ENCODE measurements at regions not wholly inside any gene's neighbourhood (a gene's known extent, or its start where the extent isn't known, plus 50 kb on each side); places are given as distances from the start of the nearest gene placed in this dataset.

DNA sequence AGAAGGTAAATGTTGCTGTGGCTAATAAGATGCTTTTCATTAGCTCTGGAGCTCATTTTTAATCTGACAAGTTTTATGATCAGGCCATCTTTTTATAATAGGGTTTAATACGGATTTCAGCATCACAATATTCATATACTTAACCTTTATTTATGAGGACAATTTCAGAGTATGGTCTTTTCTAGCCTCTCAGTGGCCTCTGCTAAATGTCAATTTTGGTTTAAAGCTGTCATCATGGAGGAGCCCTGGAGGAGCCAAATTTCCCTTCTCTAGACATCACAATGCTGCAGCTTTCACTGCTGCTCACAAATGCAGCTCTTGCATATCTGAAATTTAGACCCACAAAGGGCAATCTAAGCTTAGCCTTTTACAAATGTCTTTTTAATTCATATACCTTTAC, 510.4 kb downstream of the PCDH7 start:
- H3K27me3 ChIP-seq (ENCODE audit: control insufficient read depth, insufficient read depth, low read length), result no peaks in the 10 kb centered on the region
- no peaks in the 10 kb centered on the region for H3K36me3 ChIP-seq (ENCODE audit: control insufficient read depth, insufficient read depth, low read length)
- in situ Hi-C loops (cut with HindIII; ENCODE audit: low pct_unique_long_range_greater_than_20kb, low sequenced_read_pairs) (no loop called here), intact Hi-C loops (cut with micrococcal nuclease; ENCODE audit: unreplicated experiment) (no loop called here)
- CTCF ChIA-PET, result no interaction called here
- DNase-seq (ENCODE audit: low read depth, low spot score), result no peak
- no peaks in the 10 kb centered on the region for H3K4me1 ChIP-seq (ENCODE audit: control insufficient read depth, insufficient read depth, low read length)
- no peak overlapping the region for H3K4me3 ChIP-seq (ENCODE audit: low read depth in 2 of 2, low read length in 2 of 2)
- POLR2A ChIA-PET, result no interaction called here
- no peak for TF ChIP-seq TCF7L2 (IDR thresholded peaks at IDR 0.05; ENCODE audit: low read depth, low read length)
- TF ChIP-seq POLR2AphosphoS5 (IDR thresholded peaks at IDR 0.05; ENCODE audit: low read depth, low read length), result no peak
- no peak for TF ChIP-seq SIN3A (IDR thresholded peaks at IDR 0.05; ENCODE audit: borderline replicate concordance, insufficient read depth, low read depth, low read length)
- TF ChIP-seq, protein P1, sequence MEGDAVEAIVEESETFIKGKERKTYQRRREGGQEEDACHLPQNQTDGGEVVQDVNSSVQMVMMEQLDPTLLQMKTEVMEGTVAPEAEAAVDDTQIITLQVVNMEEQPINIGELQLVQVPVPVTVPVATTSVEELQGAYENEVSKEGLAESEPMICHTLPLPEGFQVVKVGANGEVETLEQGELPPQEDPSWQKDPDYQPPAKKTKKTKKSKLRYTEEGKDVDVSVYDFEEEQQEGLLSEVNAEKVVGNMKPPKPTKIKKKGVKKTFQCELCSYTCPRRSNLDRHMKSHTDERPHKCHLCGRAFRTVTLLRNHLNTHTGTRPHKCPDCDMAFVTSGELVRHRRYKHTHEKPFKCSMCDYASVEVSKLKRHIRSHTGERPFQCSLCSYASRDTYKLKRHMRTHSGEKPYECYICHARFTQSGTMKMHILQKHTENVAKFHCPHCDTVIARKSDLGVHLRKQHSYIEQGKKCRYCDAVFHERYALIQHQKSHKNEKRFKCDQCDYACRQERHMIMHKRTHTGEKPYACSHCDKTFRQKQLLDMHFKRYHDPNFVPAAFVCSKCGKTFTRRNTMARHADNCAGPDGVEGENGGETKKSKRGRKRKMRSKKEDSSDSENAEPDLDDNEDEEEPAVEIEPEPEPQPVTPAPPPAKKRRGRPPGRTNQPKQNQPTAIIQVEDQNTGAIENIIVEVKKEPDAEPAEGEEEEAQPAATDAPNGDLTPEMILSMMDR (IDR thresholded peaks at IDR 0.05), result no peak
- no TSS peak for BruUV-seq (replicated peaks)
- no peak for ATAC-seq
- H3K9me3 ChIP-seq (ENCODE audit: control insufficient read depth, insufficient read depth, low read depth, low read length), result no peaks in the 10 kb centered on the region
- no peak overlapping the region for H3K27ac ChIP-seq (ENCODE audit: low read length)

DNA sequence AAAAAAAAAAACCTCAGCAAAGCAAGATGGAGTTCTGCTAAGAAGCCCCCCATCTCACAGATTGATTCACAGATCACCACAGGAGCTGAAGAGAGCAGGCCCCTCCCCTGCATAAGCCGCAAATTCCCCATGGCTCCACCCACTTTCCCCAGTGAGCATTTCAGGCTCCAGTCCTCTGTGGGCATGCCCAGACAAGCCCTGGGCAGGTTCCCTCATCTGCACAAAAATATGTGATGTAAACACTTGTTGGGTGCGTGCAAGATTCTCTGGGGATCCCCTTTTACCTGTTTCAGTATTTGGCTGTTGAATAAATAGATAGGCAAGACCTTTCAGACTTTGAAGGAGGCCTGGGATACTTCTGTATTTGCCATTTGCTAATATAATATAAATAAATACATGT, 514.3 kb downstream of the PCDH7 start:
- H3K4me1 ChIP-seq (ENCODE audit: control insufficient read depth, insufficient read depth, low read length), result no peaks in the 10 kb centered on the region
- TF ChIP-seq, protein P2, sequence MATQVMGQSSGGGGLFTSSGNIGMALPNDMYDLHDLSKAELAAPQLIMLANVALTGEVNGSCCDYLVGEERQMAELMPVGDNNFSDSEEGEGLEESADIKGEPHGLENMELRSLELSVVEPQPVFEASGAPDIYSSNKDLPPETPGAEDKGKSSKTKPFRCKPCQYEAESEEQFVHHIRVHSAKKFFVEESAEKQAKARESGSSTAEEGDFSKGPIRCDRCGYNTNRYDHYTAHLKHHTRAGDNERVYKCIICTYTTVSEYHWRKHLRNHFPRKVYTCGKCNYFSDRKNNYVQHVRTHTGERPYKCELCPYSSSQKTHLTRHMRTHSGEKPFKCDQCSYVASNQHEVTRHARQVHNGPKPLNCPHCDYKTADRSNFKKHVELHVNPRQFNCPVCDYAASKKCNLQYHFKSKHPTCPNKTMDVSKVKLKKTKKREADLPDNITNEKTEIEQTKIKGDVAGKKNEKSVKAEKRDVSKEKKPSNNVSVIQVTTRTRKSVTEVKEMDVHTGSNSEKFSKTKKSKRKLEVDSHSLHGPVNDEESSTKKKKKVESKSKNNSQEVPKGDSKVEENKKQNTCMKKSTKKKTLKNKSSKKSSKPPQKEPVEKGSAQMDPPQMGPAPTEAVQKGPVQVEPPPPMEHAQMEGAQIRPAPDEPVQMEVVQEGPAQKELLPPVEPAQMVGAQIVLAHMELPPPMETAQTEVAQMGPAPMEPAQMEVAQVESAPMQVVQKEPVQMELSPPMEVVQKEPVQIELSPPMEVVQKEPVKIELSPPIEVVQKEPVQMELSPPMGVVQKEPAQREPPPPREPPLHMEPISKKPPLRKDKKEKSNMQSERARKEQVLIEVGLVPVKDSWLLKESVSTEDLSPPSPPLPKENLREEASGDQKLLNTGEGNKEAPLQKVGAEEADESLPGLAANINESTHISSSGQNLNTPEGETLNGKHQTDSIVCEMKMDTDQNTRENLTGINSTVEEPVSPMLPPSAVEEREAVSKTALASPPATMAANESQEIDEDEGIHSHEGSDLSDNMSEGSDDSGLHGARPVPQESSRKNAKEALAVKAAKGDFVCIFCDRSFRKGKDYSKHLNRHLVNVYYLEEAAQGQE (IDR thresholded peaks at IDR 0.05; ENCODE audit: insufficient read depth in 1 of 2, low read depth in 2 of 2, low read length in 1 of 2), result no peak
- TF ChIP-seq, protein P1 (IDR thresholded peaks at IDR 0.05), result no peak
- TF ChIP-seq TCF7L2 (IDR thresholded peaks at IDR 0.05; ENCODE audit: low read depth, low read length), result no peak
- TF ChIP-seq SIN3A (IDR thresholded peaks at IDR 0.05; ENCODE audit: borderline replicate concordance, insufficient read depth, low read depth, low read length), result no peak
- no peak for TF ChIP-seq POLR2AphosphoS5 (IDR thresholded peaks at IDR 0.05; ENCODE audit: low read depth, low read length)
- no peaks in the 10 kb centered on the region for H3K9me3 ChIP-seq (ENCODE audit: control insufficient read depth, insufficient read depth, low read depth, low read length)
- intact Hi-C loops (cut with micrococcal nuclease; ENCODE audit: unreplicated experiment) (no loop called here), in situ Hi-C loops (cut with HindIII; ENCODE audit: low pct_unique_long_range_greater_than_20kb, low sequenced_read_pairs) (no loop called here)
- H3K36me3 ChIP-seq (ENCODE audit: control insufficient read depth, insufficient read depth, low read length), result no peaks in the 10 kb centered on the region
- DNase-seq (ENCODE audit: low read depth, low spot score) (no peak), ATAC-seq (no peak)
- no peak overlapping the region for H3K4me3 ChIP-seq (ENCODE audit: low read depth in 2 of 2, low read length in 2 of 2)
- ChIA-PET POLR2A (no interaction called here), CTCF (no interaction called here)
- H3K27ac ChIP-seq (ENCODE audit: low read length), result no peak overlapping the region
- BruUV-seq (replicated peaks), result no TSS peak
- no peaks in the 10 kb centered on the region for H3K27me3 ChIP-seq (ENCODE audit: control insufficient read depth, insufficient read depth, low read length)

Measured in Panc1 (cell line).